ENCODE measurements at regions not wholly inside any gene's neighbourhood (a gene's known extent, or its start where the extent isn't known, plus 50 kb on each side); places are given as distances from the start of the nearest gene placed in this dataset.
"Not testable (repeated sequence)": the region's sequence is repeated elsewhere in the genome, so short reads cannot be mapped to it uniquely, and the experiment has no call there.

- TF ChIP-seq CHD2 (IDR thresholded peaks at IDR 0.05; ENCODE audit: low read length, partially characterized antibody) (no peak), TP53 (CRISPR knock-in tag; IDR thresholded peaks at IDR 0.05) (no peak)
Measured at GRCh38 chr3:98702166-98702565, 61.0 kb upstream of the ST3GAL6 start (continued).

- Histone ChIP-seq H3K4me2 (no peak overlapping the region), H3K27ac (no peak overlapping the region), H3K9me3 (no peaks in the 10 kb centered on the region), H3K4me1 (no peaks in the 10 kb centered on the region), H3K4me3 (no peak overlapping the region)
- ChIA-PET POLR2A (no interaction called here), CTCF (no interaction called here)
- whole genome bisulfite sequencing (ENCODE audit: missing lambda C conversion rate) = 91% methylated on average over 1 of the region's 1 CpG
- FAIRE-seq = no peak
- TF ChIP-seq EHF (CRISPR knock-in tag; IDR thresholded peaks at IDR 0.05) (no peak), SMC3 (IDR thresholded peaks at IDR 0.05) (no peak), FOXS1 (CRISPR knock-in tag; IDR thresholded peaks at IDR 0.05) (no peak), MAX (IDR thresholded peaks at IDR 0.05) (no peak), E2F6 (IDR thresholded peaks at IDR 0.05; ENCODE audit: borderline replicate concordance, low read depth) (no peak), FOSL2 (IDR thresholded peaks at IDR 0.05) (no peak), FOSL2 (CRISPR knock-in tag; IDR thresholded peaks at IDR 0.05) (no peak), KDM5A (IDR thresholded peaks at IDR 0.05) (no peak), CTCF (IDR thresholded peaks at IDR 0.05) (no peak), POLR2A (IDR thresholded peaks at IDR 0.05; ENCODE audit: low read length) (no peak), EHMT2 (IDR thresholded peaks at IDR 0.05; ENCODE audit: low read depth) (no peak), RAD21 (conservative IDR thresholded peaks at IDR 0.05 in 1 of 2, IDR thresholded peaks at IDR 0.05 in 1 of 2) (no peak), KDM1A (IDR thresholded peaks at IDR 0.05; ENCODE audit: low read depth) (no peak), HOXB5 (CRISPR knock-in tag; IDR thresholded peaks at IDR 0.05) (no peak), POLR2AphosphoS2 (conservative IDR thresholded peaks at IDR 0.05; ENCODE audit: low read length) (no peak), HEYL (CRISPR knock-in tag; IDR thresholded peaks at IDR 0.05) (no peak)
- no peak for DNase-seq (ENCODE audit: low read depth in 1 of 2, low spot score in 1 of 2)
- ATAC-seq = no peak
Measured at GRCh38 chr3:98705212-98705611, 57.9 kb upstream of the ST3GAL6 start.

GRCh38 chr3:98705694-98706093 lies 57.4 kb upstream of the ST3GAL6 start:
- Histone ChIP-seq H3K27ac (no peak overlapping the region), H3K4me3 (no peak overlapping the region), H3K9me3 (no peaks in the 10 kb centered on the region), H3K4me1 (no peaks in the 10 kb centered on the region), H3K4me2 (no peak overlapping the region)
- CTCF ChIA-PET = no interaction called here
- ATAC-seq (peak in 1 of 2 experiments; percentile 60; a peak in 3 of 6 replicates), FAIRE-seq (no peak), DNase-seq (ENCODE audit: low read depth in 1 of 2, low spot score in 1 of 2) (no peak)
- POLR2A ChIA-PET = no interaction called here
- WGBS (ENCODE audit: missing lambda C conversion rate) = 0% methylated on average over 1 of the region's 1 CpG
- TF ChIP-seq RAD21 (conservative IDR thresholded peaks at IDR 0.05 in 1 of 2, IDR thresholded peaks at IDR 0.05 in 1 of 2) (peak in 1 of 2 experiments; percentile 21; a peak in 1 of 5 replicates), EHF (CRISPR knock-in tag; IDR thresholded peaks at IDR 0.05) (no peak)

GRCh38 chr3:98708681-98709080 lies 54.5 kb upstream of the ST3GAL6 start:
- POLR2A ChIA-PET; H3K9me3 ChIP-seq; CTCF ChIA-PET; H3K4me2 ChIP-seq; ATAC-seq; H3K4me1 ChIP-seq; FAIRE-seq; DNase-seq (ENCODE audit: low read depth in 1 of 2, low spot score in 1 of 2); H3K4me3 ChIP-seq; H3K27ac ChIP-seq: not testable (repeated sequence)
- WGBS (ENCODE audit: missing lambda C conversion rate) = 53% methylated on average over 6 of the region's 6 CpGs

- DNase-seq (ENCODE audit: low read depth in 1 of 2, low spot score in 1 of 2) = no peak
- Histone ChIP-seq H3K4me2 (no peak overlapping the region), H3K4me3 (no peak overlapping the region), H3K27ac (no peak overlapping the region), H3K9me3 (no peaks in the 10 kb centered on the region), H3K4me1 (no peaks in the 10 kb centered on the region)
- whole genome bisulfite sequencing (ENCODE audit: missing lambda C conversion rate) = 4% methylated on average over 1 of the region's 1 CpG
- ChIA-PET POLR2A (no interaction called here), CTCF (no interaction called here)
- FAIRE-seq = no peak
- no peak for TF ChIP-seq EP300 (IDR thresholded peaks at IDR 0.05)
- TF ChIP-seq TFCP2L1 (CRISPR knock-in tag; IDR thresholded peaks at IDR 0.05) = no peak
- no peak for ATAC-seq
Measured at GRCh38 chr3:98709441-98709840, 53.7 kb upstream of the ST3GAL6 start.
